ENCODE measurements at regions not wholly inside any gene's neighbourhood (a gene's known extent, or its start where the extent isn't known, plus 50 kb on each side); places are given as distances from the start of the nearest gene placed in this dataset.

DNA sequence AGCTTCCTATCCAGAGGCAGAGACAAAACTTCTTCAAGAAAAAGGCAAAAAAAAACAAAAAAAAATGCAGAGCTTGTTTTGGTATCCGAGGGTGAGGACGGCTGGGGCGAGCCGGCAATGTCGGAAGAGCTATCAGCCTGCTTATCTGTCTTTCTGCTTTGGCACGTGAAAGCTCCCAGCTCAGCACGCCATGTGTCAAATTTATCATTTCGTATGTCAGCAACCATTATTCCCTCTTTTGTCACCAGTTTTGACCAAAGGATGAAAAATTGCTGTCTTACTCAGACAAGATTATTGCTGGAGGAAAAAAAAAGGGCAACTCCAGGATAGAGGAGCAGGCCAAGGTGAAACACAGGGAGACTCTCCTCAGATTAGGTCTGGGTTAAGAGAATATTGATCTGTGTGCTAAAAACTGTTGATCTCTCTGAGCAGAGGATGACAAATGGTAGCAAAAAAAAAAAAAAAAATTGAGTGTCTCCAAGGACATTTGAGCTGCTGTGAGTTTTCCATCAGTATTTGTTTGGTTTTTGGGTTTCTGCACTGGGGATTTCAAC lies 532.0 kb upstream of the POU3F3 start:
- no peak for DNase-seq

DNA sequence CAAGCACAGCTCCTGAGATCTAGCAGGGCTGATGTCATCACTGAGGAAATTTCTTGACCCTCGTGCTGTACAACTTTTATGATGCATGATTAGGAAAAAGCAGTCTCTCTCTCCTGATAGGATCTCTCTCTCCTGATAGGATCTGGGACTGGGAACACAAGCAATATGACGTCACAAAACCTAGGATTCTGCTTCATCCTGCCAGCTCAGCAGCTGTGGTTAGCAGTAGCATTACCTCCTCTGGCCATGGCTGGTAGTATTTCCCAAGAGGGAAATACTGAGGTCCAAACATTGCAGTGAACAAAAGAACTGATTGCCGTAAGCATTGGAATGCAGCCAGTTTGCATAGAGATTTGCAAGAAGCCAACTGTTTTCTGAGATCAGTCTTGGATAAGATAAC lies 521.2 kb upstream of the POU3F3 start:
- DNase-seq, result no peak

DNA sequence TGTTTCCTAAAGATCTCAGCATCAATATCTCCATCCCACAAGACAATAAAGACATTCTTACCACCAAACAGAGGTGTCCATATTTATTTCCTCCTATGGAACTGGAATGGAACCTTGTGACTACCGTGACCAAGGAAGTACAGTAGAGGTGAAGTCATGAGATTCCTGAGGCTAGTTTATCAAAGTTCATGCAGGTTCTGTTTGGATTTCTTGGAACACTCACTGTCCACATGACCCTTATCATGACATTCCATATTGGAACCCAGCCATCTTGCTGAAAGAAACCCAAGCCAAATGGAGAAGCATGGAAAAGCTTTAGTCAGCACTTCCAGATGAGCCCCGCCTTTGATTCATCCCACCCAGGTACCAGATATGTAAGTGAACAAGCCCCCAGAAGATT lies 516.0 kb upstream of the POU3F3 start:
- DNase-seq, result no peak

DNA sequence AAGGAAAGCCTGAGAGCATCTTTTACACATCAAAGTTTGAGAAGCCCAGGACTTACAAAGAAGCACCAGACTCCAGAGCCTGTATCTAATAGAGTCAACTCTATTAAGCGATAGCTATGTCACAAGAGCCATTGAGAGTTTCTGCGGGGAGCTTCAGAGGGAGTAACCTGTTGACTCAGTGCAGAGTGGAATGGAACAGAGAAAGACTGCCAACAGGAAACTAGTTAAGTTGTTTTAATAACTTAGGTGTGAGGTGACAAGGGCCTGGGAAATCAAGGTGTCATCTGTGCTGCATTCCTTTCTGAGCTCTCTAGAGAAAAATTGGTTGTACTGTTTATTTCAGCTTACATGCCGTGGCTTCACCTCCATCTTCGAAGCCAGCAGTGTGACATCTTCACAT lies 513.8 kb upstream of the POU3F3 start:
- no peak for DNase-seq

DNA sequence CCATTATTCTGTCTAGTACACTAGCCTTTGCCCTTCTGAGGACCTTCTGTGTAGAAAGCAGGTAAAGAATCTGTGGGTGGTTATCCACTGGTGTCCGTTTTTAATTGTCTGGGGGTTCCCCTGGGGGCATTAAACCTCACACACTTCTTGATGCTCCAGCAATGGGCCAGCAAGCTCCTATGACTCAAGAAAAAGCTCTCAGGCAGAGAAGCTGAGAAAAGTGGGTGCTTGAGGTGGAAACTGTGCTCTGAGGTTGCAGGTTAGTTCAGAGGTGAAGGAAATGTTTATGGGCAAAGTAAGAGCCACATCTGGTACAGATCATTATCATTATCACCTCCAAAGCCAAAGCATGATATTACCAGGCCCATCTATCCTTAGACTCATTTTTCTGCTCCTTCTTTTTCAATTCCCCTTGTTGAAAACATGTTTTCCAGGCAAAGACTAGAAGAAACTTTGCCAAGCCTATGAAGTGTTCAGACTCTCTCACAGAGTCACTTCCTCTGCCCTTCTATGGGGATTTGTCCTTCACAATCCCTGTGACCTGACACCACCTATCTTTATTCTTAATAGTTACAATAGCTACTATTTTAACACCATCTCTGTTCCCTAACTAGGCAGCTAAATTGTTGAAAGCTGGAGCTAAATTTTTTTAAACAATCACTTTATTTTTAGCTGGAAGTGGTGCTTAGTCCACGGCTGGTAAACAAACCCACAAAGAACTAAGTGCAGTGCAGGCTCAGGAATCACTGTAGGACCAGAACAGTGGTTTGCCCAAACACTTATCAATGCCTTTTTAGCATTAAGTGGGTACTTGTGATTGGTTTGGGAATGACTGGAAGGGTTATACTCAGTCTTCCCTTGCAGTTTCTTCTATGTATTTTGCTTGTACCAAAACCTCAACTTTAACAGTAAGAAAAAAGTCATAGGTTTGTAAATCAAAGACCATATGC lies 512.8 kb upstream of the POU3F3 start:
- no peak for DNase-seq

DNA sequence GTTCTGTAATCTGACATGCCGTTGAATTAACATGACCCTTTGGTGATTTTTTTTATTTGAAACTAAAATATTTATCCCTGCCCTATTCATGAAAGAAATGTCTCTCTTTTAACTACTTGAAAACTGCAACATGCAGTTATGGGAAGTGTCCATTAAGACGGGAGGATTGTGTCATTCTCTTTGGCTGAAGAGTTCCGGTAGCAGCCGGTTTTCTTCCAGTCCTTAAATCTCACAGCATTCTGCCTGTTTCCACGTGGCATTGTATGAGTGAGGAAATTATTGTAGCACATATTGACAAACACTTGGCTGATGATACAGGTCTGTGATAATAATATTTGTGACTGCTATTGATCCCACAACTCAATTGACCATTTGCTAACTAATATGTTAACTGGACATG lies 509.6 kb upstream of the POU3F3 start:
- DNase-seq, result no peak

DNA sequence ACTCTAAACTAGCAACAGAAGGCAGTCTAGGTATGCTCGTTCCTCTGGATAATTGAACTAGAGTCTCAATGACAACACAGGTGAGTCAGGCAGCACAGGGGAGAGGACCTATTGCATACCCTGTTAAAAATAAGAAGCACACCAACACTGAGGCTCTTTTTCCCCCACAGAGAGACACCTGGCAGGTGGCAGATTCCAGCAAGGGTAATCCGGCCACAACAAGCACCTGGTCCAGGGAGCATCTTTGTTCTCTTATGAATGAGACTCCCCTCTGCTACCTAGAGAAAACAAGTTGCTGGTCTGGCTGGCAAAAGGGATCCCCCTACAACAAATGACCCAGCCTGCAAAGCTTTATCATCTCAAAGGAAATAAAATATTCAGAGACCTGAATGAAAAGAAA lies 508.9 kb upstream of the POU3F3 start:
- DNase-seq, result no peak

DNA sequence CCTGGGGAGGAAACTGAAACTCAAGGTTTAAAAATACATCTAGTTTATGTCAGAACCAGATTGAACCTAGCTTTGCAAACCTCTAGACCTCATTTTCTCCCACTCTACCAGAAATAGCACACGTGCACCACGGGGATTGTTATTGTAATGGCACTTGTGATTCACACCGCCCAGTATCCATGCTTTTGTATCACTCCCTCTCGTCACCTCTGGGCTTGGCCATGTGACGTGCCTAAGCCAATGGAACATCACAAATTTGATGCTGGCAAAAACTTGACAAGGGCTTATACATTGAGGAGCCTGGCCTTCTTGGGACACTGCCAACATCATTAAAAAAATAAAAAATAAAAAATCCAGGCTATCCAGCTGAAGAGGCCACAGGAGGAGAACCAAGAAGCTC lies 495.8 kb upstream of the POU3F3 start:
- DNase-seq, result no peak

DNA sequence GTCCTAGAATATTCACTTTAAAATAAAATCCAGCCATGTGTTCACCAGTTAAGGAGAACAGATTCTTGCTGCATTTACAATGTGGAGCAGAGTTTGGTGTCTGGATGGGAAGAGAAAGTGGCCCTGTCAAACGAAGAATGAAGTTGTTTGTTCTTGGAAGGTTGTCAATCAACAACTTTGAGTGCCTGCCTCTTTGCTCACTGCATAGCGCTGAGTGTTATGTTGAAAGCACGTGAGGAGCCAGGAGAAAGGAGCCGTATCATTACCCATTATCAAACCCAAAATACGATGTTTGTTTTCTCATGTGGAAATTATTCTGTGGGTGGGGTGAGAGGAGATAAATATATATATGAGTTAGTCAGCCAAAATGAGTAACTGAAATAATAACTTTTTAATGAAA lies 492.5 kb upstream of the POU3F3 start:
- no peak for DNase-seq

DNA sequence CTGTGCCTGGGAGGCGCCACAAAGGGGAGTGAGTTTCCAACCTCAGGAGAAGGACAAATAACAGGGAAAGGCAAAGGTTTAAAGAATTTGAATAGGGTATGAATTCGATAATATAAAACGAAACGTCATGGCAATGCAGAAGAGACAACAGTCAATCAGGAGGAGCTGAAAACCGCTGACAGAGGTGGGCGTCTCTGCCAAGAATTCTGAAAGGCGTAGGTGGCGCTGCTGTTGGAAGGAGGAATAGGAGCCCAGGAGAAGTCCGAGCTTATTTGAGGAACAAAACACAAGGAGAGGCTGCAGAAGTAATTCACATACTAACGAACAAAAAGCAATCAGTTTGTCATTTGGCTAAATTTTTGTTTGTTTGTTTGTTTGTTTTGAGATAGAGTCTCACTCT lies 485.8 kb upstream of the POU3F3 start:
- no peak for DNase-seq

DNA sequence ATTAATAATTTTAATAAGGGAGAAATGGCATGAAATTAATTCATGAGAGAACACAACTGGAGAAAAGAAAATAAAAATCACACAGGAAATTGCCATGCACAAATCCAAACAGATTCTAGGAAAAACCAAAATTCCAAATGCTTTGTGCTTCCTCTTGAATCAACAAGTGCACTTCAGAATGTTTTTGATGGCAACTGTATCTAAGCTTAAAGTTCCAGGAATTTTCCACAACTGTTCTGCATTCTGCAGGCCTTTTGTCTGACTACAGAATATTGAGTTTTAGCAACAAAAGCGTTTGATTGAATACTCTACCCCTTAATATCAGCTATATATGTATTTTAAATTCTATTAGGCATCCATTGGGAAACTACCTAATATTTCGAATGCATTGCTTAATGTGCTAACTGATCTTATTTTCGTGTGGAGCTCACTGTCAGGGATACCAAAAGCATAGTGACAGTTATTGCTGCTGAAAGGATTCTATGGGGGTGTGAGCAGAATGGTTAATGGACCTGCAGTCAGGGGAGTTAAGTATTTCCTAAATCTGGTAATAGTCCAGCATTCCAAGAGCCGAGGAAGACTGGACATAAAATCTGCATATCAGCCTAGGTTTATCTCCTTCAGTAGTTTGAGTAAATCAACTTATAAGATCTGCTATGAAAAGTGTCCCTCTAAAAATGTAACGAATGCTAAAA lies 482.7 kb upstream of the POU3F3 start:
- DNase-seq, result no peak

DNA sequence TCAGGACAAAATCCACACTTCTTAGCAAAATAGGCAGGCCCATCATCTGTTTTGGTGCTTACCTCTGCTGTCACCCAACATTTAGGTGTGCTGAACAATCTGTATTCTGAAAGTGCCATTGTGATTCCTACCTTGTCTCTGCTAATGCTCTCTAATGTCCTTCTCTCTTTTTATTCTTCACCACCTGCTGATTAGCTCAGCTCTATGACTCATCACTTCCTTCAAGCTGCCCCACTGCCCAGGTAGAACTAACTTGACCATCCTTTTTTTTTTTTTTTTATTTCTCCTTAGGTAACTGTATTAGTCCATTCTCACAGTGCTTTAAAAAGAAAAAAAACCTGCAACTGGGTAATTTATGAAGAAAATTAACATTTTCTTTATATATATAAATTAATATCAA lies 478.7 kb upstream of the POU3F3 start:
- no peak for DNase-seq

DNA sequence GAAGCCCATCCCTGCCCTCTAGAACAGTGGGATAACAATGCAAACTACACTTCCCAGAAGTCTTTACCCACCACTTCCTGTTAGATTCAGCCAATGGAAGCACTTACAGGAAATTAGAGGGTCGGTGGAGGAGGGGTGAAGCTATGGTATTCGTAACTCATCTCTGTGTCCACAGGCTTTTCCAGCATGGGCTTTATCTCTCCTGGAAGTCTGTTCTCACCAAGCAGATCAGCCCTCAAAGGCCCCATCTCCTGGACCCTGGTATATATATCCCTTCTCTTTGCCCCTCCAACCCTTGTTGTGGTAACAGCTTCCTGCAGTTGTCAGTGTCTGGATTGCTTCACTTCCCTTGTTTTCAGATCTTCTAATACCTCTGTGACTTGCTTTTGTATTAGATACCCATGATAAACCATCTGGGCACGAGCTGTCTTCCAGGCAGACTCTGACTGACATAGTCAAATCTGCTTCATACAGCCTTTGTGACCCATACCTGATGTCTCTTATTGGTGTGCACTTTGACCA lies 475.0 kb upstream of the POU3F3 start:
- DNase-seq, result peak; percentile 24

DNA sequence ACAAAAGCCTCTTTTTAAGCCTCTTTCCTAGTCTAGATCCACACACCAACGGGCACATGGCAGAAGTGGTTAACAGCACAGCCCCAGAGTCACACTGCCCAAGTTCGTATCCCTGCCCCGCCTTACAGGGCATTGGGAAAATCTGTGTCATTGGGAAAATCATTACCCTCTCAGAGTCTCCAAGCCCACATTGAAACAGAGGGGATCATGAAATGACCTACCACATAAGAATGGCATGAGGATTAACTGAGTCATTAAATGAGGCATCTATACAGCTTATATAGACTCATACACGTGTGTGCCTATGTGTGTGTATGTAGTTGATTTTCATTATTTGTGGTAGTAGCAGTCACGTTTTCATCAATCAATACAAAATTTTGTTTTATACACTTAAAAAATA lies 469.0 kb upstream of the POU3F3 start:
- DNase-seq, result no peak

DNA sequence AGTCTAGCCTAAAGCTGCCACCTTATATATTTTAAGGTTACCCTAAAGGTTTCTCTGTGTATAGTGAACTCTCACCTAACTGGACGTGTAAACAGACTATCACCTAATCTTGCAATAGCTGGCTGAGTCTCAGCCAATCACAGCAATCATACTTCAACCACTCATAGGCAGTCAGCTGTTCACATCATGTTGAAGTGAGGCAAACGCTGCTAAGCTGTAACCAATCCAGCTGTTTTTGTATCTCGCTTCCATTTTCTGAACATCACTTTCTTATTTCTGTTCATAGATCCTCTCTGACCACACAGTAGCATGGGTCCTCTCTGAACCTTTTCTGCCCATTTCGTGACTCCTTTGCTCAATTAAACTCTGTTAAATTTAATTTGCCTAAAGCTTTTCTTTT lies 468.2 kb upstream of the POU3F3 start:
- DNase-seq, result no peak

DNA sequence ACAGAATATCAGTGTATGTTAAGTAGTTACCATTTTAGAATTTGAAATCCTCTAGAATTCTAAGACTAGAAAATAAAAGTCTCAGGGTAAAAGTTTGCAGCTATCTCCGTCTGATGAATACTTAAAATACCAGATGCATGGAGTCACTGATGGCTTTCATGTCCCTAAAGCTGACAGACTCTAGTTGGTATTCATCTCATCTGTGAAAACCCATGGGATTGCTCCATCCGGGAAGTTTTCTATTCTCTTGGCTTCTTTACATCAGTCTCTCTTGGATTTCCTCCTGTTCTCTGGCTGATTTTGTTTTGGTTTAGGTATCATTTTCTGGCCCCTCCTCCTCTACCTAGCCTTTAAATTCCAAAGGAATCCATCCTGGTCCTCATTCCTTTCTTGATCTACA lies 465.6 kb upstream of the POU3F3 start:
- DNase-seq, result peak; percentile 15

DNA sequence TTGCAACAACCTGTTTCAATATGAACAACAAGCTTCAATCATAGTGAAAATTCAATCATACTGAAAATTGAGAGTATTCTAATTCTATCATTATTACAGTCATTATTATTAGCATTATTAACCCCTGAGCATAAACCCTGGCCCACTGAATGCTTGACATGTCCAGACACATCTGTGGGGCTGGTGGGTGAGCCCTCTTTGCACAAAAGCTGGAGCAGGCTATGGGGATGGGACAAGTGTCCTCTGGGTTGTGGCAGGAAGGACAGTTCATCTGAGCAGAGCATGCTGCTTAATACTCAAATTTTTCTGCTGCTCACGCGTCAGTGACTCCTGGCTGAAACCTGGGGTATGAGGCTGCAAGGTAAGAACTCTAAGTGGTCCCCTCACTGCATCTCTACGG lies 451.1 kb upstream of the POU3F3 start:
- no peak for DNase-seq

DNA sequence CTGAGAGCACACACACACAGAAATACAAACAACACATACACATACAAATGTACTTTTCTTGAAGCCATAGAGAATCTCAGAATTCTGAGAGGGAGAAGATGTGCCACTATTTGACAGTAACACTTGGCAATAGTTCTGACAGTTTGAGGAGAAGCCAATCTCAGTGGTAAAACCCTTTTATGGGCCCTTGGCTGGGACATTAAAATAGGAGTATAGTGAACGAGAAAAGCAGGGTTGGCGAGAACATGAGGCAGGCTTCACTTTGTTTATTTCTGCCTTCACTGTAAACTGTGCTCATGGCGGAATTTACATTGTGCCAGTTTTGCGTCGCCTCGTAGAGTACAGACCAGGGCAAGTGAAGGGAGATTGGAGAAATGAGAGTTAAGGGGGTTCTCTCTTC lies 449.4 kb upstream of the POU3F3 start:
- no peak for DNase-seq

DNA sequence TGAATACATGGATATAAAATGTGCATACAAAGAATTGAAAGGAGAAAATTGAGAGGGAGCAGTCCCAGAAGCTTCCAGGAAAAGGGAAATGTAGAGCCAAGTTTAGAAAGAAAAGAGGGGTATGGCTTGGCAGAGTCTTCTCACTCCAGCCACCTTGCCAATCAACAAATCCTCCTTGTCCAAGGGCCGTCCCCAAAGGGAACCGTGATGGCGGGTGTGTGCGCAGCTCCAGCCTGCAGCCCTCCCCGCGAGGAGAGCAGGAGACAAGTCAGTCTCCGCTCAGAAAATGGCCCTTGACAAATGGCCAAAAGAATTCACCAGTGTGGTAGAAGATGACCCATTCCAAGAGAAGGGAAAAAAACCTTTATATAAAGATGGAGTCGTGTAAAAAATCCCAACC lies 448.3 kb upstream of the POU3F3 start:
- DNase-seq, result no peak

DNA sequence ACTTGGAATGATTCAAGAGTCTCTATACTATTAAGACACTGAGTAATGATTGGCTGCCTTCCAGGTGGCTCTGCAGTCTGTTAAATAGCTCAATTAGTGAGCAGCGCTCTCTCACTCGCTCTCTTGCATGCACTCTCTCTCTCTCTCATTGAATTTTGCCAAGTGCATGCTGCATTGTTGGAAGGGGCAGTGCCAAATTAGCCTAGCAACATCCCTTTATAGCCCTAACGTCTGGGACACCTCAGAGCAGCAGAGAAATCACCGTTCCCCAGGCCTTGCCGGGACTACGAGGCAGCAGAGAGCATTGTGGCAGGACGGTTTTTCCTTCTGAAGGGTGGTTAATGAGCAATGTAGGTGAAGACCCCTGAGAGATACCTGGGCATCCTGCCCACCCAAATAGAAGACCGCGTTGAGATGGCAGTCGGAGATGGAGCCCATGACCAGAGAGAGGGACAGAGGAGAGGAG lies 447.6 kb upstream of the POU3F3 start:
- DNase-seq, result no peak

DNA sequence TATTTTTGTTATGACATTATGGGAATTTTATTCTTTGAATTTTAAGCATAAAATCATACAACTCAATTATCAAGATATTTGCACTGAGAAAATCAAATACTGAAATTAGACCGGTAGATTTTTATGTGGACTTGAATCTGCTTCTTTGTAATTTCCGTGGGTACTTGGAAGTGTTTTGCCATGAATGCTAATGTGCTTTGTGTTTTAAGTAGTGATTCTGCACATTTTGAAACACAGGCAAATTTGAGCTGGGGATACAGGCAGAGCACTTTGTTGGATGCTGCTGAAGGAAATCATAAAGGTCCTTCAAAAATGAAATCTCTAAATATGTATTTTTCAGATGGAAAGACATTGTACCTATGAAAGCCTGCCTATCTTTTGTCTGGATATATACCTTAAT lies 446.3 kb upstream of the POU3F3 start:
- DNase-seq, result no peak

DNA sequence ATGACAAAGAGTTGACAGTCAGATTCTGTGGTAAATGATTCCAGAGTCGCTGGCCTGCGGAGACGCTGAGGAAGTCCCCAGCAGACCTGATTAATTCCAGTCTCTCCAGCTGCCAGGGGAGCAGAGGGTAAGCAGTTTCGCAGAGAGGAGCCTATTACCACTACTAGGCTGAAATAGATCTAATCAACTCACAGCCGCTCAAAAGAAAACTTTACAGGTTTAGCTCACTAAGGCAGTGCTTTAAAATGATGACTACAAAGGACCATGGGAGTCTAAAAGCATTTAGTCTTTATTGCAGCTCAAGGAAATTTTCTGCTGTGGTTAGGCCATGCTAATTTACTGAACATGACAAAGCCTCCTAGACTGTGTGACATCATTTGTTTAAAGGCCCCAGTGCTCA lies 445.6 kb upstream of the POU3F3 start:
- DNase-seq, result no peak

DNA sequence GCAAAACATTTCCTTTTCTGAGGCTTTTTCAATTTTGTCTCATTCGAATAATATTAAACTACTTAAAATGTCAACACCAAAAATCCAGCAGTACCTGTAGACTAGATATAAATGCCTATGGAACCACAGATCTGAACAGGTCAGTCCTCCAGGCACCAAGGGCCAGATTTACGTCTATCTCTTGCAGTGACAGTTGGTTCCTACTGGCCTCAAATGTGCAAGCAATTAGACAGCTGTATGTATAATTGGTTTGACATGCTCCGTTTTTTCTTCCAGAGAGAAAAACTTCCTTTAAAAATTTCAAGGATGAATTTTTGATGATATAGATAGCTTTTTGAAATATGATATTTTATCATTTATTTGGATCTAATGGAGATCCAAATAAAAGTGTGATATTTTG lies 443.8 kb upstream of the POU3F3 start:
- no peak for DNase-seq

DNA sequence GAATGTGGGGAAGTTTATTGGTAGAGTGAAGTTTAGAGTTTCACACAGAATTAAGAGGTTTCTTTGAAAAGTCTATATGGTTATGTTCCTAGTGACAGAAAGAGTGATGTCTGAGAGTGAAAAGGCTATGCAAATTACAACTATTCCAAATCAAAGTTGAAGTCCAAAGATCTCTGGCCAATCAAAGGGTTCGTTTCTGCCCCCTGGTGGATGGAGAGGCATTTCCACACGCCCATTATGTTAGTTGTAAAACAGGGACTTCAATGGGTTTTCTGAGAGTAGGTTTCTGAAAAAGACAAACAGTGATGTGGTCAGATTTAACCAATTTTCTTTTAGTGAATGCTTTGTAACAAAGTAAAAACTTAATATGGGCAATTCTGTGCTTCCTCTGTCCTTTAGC lies 441.5 kb upstream of the POU3F3 start:
- DNase-seq, result no peak
